ENCODE measurements at regions not wholly inside any gene's neighbourhood (a gene's known extent, or its start where the extent isn't known, plus 50 kb on each side); places are given as distances from the start of the nearest gene placed in this dataset.

GRCh38 chr2:16335947-16336346, 329.7 kb downstream of the CYRIA start:
- no peak overlapping the region for H2AFZ ChIP-seq (ENCODE audit: insufficient read depth, low read depth, low read length, poor library complexity, severe bottlenecking)
- no peak overlapping the region for H3K27ac ChIP-seq (ENCODE audit: low read length in 2 of 2)
- H3K4me1 ChIP-seq (ENCODE audit: control insufficient read depth in 2 of 2, insufficient read depth in 2 of 2, low read length in 2 of 2): no peaks in the 10 kb centered on the region
- TF ChIP-seq CTCF (IDR thresholded peaks at IDR 0.05) (no peak), EZH2 (IDR thresholded peaks at IDR 0.05; ENCODE audit: borderline replicate concordance, insufficient read depth, low read depth, low read length, poor library complexity, severe bottlenecking) (no peak)
- POLR2A ChIA-PET: no interaction called here
- Mint-ChIP-seq H3K4me3 (no peak overlapping the region), H3K9me3 (ENCODE audit: insufficient read depth) (peaks cover 17% of the 10 kb centered on the region), H3K27ac (no peak overlapping the region), H3K27me3 (peaks cover 3% of the 10 kb centered on the region), H3K4me1 (no peaks in the 10 kb centered on the region)
- ATAC-seq (ENCODE audit: low read depth) (no peak), DNase-seq (no peak)
- peaks cover 1 to 11% (median 3%) of the 10 kb centered on the region in 3 donors for H3K9me3 ChIP-seq (ENCODE audit: control extremely low read depth in 1 of 3, control insufficient read depth in 2 of 3, insufficient read depth in 1 of 3, low read length in 2 of 3)
- no peak overlapping the region for H3K4me3 ChIP-seq (ENCODE audit: control extremely low read depth in 1 of 5, extremely low read depth in 1 of 5, insufficient read depth in 1 of 5, low read depth in 2 of 5, low read length in 4 of 5)
- H3K4me2 ChIP-seq (replicated peaks; ENCODE audit: low read depth, low read length, poor library complexity, severe bottlenecking): no peak overlapping the region
- intact Hi-C loops (cut with micrococcal nuclease): no loop called here
- H4K20me1 ChIP-seq (ENCODE audit: control insufficient read depth, insufficient read depth, low read length, poor library complexity, severe bottlenecking): no peaks in the 10 kb centered on the region
- CTCF ChIA-PET: no interaction called here
- H3K27me3 ChIP-seq (replicated peaks in 1 of 4; ENCODE audit: control extremely low read depth in 1 of 4, control insufficient read depth in 3 of 4, insufficient read depth in 4 of 4, low read length in 3 of 4): no peaks in the 10 kb centered on the region
- no peaks in the 10 kb centered on the region for H3K36me3 ChIP-seq (replicated peaks in 1 of 2; ENCODE audit: control extremely low read depth in 1 of 2, control insufficient read depth in 1 of 2, extremely low read depth in 1 of 2, insufficient read depth in 2 of 2, low read length in 1 of 2)
- no peak overlapping the region for H3K9ac ChIP-seq (ENCODE audit: low read length)
- no peaks in the 10 kb centered on the region for H3K79me2 ChIP-seq (ENCODE audit: control insufficient read depth, insufficient read depth, low read length)
- WGBS (ENCODE audit: insufficient coverage): 46% methylated on average over 1 of the region's 3 CpGs

- ATAC-seq (ENCODE audit: low read depth) (no peak), DNase-seq (no peak)
- H3K79me2 ChIP-seq (ENCODE audit: control insufficient read depth, insufficient read depth, low read length): no peaks in the 10 kb centered on the region
- no peaks in the 10 kb centered on the region for H3K27me3 ChIP-seq (replicated peaks in 1 of 4; ENCODE audit: control extremely low read depth in 1 of 4, control insufficient read depth in 3 of 4, insufficient read depth in 4 of 4, low read length in 3 of 4)
- H3K27ac Mint-ChIP-seq: no peak overlapping the region
- POLR2A ChIA-PET: no interaction called here
- H2AFZ ChIP-seq (ENCODE audit: insufficient read depth, low read depth, low read length, poor library complexity, severe bottlenecking): no peak overlapping the region
- H3K27ac ChIP-seq (ENCODE audit: low read length in 2 of 2): no peak overlapping the region
- H3K4me3 ChIP-seq (ENCODE audit: control extremely low read depth in 1 of 5, extremely low read depth in 1 of 5, insufficient read depth in 1 of 5, low read depth in 2 of 5, low read length in 4 of 5): no peak overlapping the region
- H3K4me1 Mint-ChIP-seq: no peaks in the 10 kb centered on the region
- no peak for TF ChIP-seq CTCF (IDR thresholded peaks at IDR 0.05)
- no peak for TF ChIP-seq EZH2 (IDR thresholded peaks at IDR 0.05; ENCODE audit: borderline replicate concordance, insufficient read depth, low read depth, low read length, poor library complexity, severe bottlenecking)
- no peaks in the 10 kb centered on the region for H4K20me1 ChIP-seq (ENCODE audit: control insufficient read depth, insufficient read depth, low read length, poor library complexity, severe bottlenecking)
- intact Hi-C loops (cut with micrococcal nuclease): no loop called here
- WGBS (ENCODE audit: insufficient coverage): 100% methylated on average over 1 of the region's 1 CpG
- peaks cover 1 to 11% (median 3%) of the 10 kb centered on the region in 3 donors for H3K9me3 ChIP-seq (ENCODE audit: control extremely low read depth in 1 of 3, control insufficient read depth in 2 of 3, insufficient read depth in 1 of 3, low read length in 2 of 3)
- no peak overlapping the region for H3K4me3 Mint-ChIP-seq
- CTCF ChIA-PET: no interaction called here
- H3K9me3 Mint-ChIP-seq (ENCODE audit: insufficient read depth): peaks cover 17% of the 10 kb centered on the region
- H3K4me1 ChIP-seq (ENCODE audit: control insufficient read depth in 2 of 2, insufficient read depth in 2 of 2, low read length in 2 of 2): no peaks in the 10 kb centered on the region
- H3K27me3 Mint-ChIP-seq: peaks cover 3% of the 10 kb centered on the region
- H3K9ac ChIP-seq (ENCODE audit: low read length): no peak overlapping the region
- no peaks in the 10 kb centered on the region for H3K36me3 ChIP-seq (replicated peaks in 1 of 2; ENCODE audit: control extremely low read depth in 1 of 2, control insufficient read depth in 1 of 2, extremely low read depth in 1 of 2, insufficient read depth in 2 of 2, low read length in 1 of 2)
- H3K4me2 ChIP-seq (replicated peaks; ENCODE audit: low read depth, low read length, poor library complexity, severe bottlenecking): no peak overlapping the region
These were observed 330.1 kb downstream of the CYRIA start for GRCh38 chr2:16335604-16335930.

Data from B cell (primary cell).